ENCODE measurements at regions not wholly inside any gene's neighbourhood (a gene's known extent, or its start where the extent isn't known, plus 50 kb on each side); places are given as distances from the start of the nearest gene placed in this dataset.
A peak's percentile ranks its signal among the peaks of the same experiment; 100 is the strongest.

- TF ChIP-seq CTCF (IDR thresholded peaks at IDR 0.05; ENCODE audit: control insufficient read depth, insufficient read depth, low read depth, low read length, missing control alignments) = no peak
- DNase-seq (ENCODE audit: low read depth) = peak; percentile 46
- H3K4me3 ChIP-seq (ENCODE audit: control insufficient read depth, low read depth, low read length) = no peak overlapping the region
These were observed 103.6 kb upstream of the WDR75 start for GRCh38 chr2:189337656-189338055.

GRCh38 chr2:189338115-189338514, 103.2 kb upstream of the WDR75 start:
- TF ChIP-seq CTCF (IDR thresholded peaks at IDR 0.05; ENCODE audit: control insufficient read depth, insufficient read depth, low read depth, low read length, missing control alignments) = no peak
- H3K4me3 ChIP-seq (ENCODE audit: control insufficient read depth, low read depth, low read length) = no peak overlapping the region
- no peak for DNase-seq (ENCODE audit: low read depth)

GRCh38 chr2:189341077-189341476, 100.2 kb upstream of the WDR75 start:
- H3K4me3 ChIP-seq (ENCODE audit: control insufficient read depth, low read depth, low read length) = no peak overlapping the region
- no peak for DNase-seq (ENCODE audit: low read depth)
- TF ChIP-seq CTCF (IDR thresholded peaks at IDR 0.05; ENCODE audit: control insufficient read depth, insufficient read depth, low read depth, low read length, missing control alignments) = no peak

GRCh38 chr2:189344043-189344442, 97.2 kb upstream of the WDR75 start:
- TF ChIP-seq CTCF (IDR thresholded peaks at IDR 0.05; ENCODE audit: control insufficient read depth, insufficient read depth, low read depth, low read length, missing control alignments) = no peak
- DNase-seq (ENCODE audit: low read depth) = no peak
- no peak overlapping the region for H3K4me3 ChIP-seq (ENCODE audit: control insufficient read depth, low read depth, low read length)

GRCh38 chr2:189347540-189347939, 93.7 kb upstream of the WDR75 start:
- DNase-seq (ENCODE audit: low read depth) = peak; percentile 92
- no peak overlapping the region for H3K4me3 ChIP-seq (ENCODE audit: control insufficient read depth, low read depth, low read length)
- TF ChIP-seq CTCF (IDR thresholded peaks at IDR 0.05; ENCODE audit: control insufficient read depth, insufficient read depth, low read depth, low read length, missing control alignments) = peak; percentile 35

GRCh38 chr2:189348369-189348768, 92.9 kb upstream of the WDR75 start:
- no peak for DNase-seq (ENCODE audit: low read depth)
- no peak for TF ChIP-seq CTCF (IDR thresholded peaks at IDR 0.05; ENCODE audit: control insufficient read depth, insufficient read depth, low read depth, low read length, missing control alignments)
- H3K4me3 ChIP-seq (ENCODE audit: control insufficient read depth, low read depth, low read length) = no peak overlapping the region

Data from AG09309 (cell line).